Transverse colon (tissue), 4 donors: ENCODE measurements at regions not wholly inside any gene's neighbourhood (a gene's known extent, or its start where the extent isn't known, plus 50 kb on each side); places are given as distances from the start of the nearest gene placed in this dataset.
"Not testable (repeated sequence)": the region's sequence is repeated elsewhere in the genome, so short reads cannot be mapped to it uniquely, and the experiment has no call there.

Source experiments
- DNase-seq: peaks from one replicate; pipeline ENCODE4 v3.0.0-alpha.2; 2019
- H3K27ac ChIP-seq, 4 donors: fragments of 200-600 bp; sonication (generic); 2 replicates each; pipeline ENCODE4 v1.5.1; 2016 to 2018; ENCODE audit warnings: inconsistent platforms in 4 of 4
- H3K27me3 ChIP-seq: fragments of 200-600 bp; sonication (generic); 2 replicates; pipeline ENCODE4 v1.5.1; 2017; ENCODE audit warnings: inconsistent platforms
- H3K36me3 ChIP-seq, 4 donors: fragments of 200-600 bp; sonication (generic); 2 replicates each; pipeline ENCODE4 v1.5.1; 2017 to 2019; ENCODE audit warnings: inconsistent platforms in 4 of 4
- H3K4me1 ChIP-seq, 4 donors: fragments of 200-600 bp; sonication (generic); 2 replicates each; pipeline ENCODE4 v1.5.1; 2017 to 2020; ENCODE audit warnings: inconsistent platforms in 4 of 4
- H3K4me3 ChIP-seq, 4 donors: fragments of 200-600 bp; sonication (generic); 1 replicate in 1 of 4; 2 replicates in 3 of 4; pipeline versions ENCODE4 v1.5.1 to v1.6.1; 2017 to 2019; ENCODE audit warnings: inconsistent platforms in 4 of 4
- H3K9me3 ChIP-seq, 2 donors: fragments of 200-600 bp; sonication (generic); 2 replicates each; pipeline ENCODE4 v1.5.1; 2017 to 2019; ENCODE audit warnings: inconsistent platforms in 2 of 2
- EP300 ChIP-seq: sonication (generic); formaldehyde crosslinking; IDR thresholded peaks from one replicate; pipeline ENCODE4 v1.6.1; 2017; ENCODE audit warnings: antibody characterized with exemption, low read depth
- POLR2A ChIP-seq: fragments of 450-650 bp; IDR thresholded peaks from one replicate; pipeline ENCODE4 v1.6.1; 2016; ENCODE audit warnings: antibody characterized with exemption, mild to moderate bottlenecking, moderate library complexity
- POLR2AphosphoS5 ChIP-seq, 3 donors: sonication (generic); formaldehyde crosslinking; IDR thresholded peaks; one replicate each; pipeline ENCODE4 v1.6.1; 2016; ENCODE audit warnings: antibody characterized with exemption in 3 of 3
- WGBS, 2 donors: methylation state at CpG; one replicate each; pipeline ENCODE4 v1.1.5; 2018; ENCODE audit warnings: low coverage in 1 of 2; 5-methylcytosine and 5-hydroxymethylcytosine counted together
- in situ Hi-C, 4 donors: fragments of 200-750 bp; cut with MboI; loops; one replicate each; pipeline versions ENCODE4 v1.15.0 to v1.15.1; 2017; ENCODE audit warnings: low sequenced_read_pairs in 3 of 4, low pct_ligation_motif_present in 1 of 4, low pct_unique_long_range_greater_than_20kb in 1 of 4
- intact Hi-C: fragments of 100-400 bp; cut with DNase I; formaldehyde crosslinking; loops from one replicate; pipeline ENCODE4 v1.15.1; 2023; ENCODE audit warnings: low total_unique reads
- TF ChIP-seq, protein P1 (sequence below), 5 experiments: fragments of 200-600 bp in 3 of 5; fragments of 450-650 bp in 2 of 5; sonication (generic) in 3 of 5; IDR thresholded peaks; 1 replicate in 2 of 5; 2 replicates in 3 of 5; pipeline ENCODE4 v1.5.1; 2016 to 2017; ENCODE audit warnings: antibody characterized with exemption in 5 of 5, inconsistent platforms in 3 of 5, mild to moderate bottlenecking in 2 of 5, moderate library complexity in 1 of 5

DNA sequence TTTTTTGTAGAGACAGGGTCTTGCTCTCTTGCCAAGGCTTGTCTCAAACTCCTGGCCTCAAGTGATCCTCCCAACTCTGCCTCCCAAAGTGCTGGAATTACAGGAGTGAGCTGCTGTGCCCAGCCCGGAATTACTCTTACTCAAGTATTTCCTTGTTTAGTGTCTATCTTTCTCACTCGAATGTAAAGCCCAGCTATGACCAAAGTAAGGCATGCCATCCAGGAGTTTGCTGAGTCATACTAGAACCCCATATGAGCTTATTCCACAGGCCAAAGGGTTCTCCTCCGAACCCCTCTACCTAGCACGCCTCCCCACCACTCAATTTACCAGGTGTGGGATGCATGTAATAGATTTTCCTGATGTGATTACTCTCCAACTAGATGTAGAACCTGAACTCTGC lies 166.6 kb upstream of the AUTS2 start:
- Histone ChIP-seq H3K27ac (no peak overlapping the region), H3K9me3 (no peaks in the 10 kb centered on the region), H3K4me1 (peaks cover 0 to 17% (median 0%) of the 10 kb centered on the region in 4 donors), H3K27me3 (no peaks in the 10 kb centered on the region), H3K36me3 (no peaks in the 10 kb centered on the region), H3K4me3 (no peak overlapping the region)
- 79% methylated on average over 4 of the region's 4 CpGs; no CpG with 5 or more reads in 1 of the 2 donors for WGBS, 2 donors
- intact Hi-C loops: no loop called here
- no peak for DNase-seq
- in situ Hi-C loops: no loop called here
- TF ChIP-seq POLR2A: no peak
- TF ChIP-seq POLR2AphosphoS5 (IDR thresholded peaks at IDR 0.05): no peak
- TF ChIP-seq EP300: no peak
- TF ChIP-seq, protein P1, sequence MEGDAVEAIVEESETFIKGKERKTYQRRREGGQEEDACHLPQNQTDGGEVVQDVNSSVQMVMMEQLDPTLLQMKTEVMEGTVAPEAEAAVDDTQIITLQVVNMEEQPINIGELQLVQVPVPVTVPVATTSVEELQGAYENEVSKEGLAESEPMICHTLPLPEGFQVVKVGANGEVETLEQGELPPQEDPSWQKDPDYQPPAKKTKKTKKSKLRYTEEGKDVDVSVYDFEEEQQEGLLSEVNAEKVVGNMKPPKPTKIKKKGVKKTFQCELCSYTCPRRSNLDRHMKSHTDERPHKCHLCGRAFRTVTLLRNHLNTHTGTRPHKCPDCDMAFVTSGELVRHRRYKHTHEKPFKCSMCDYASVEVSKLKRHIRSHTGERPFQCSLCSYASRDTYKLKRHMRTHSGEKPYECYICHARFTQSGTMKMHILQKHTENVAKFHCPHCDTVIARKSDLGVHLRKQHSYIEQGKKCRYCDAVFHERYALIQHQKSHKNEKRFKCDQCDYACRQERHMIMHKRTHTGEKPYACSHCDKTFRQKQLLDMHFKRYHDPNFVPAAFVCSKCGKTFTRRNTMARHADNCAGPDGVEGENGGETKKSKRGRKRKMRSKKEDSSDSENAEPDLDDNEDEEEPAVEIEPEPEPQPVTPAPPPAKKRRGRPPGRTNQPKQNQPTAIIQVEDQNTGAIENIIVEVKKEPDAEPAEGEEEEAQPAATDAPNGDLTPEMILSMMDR (IDR thresholded peaks at IDR 0.05): no peak

DNA sequence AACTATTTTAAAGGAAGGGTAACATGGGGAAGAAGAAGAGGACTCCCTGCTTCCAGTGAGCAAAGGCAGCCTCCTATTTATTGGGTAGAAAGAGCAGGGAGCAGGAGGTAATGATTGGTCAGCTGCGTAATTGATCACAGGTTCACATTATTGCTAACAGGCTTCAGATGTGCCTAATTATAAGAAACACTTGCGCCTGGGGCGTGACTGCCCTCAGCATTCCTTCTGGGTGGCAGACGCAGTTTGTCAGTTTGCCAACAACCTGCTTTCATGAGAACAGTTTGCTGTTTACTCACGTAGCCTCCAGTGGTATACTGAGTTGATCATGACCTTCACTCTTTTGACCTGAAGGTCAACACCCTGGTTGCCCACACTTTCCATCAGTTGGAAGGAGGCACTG lies 166.0 kb upstream of the AUTS2 start:
- WGBS, 2 donors: 81 to 100% methylated on average over 1 to 5 of the region's 5 CpGs
- H3K27ac ChIP-seq, H3K9me3 ChIP-seq, H3K36me3 ChIP-seq, DNase-seq, in situ Hi-C loops, H3K4me3 ChIP-seq, H3K27me3 ChIP-seq, intact Hi-C loops: not testable (repeated sequence)
- H3K4me1 ChIP-seq: peaks cover 0 to 17% (median 0%) of the 10 kb centered on the region in 4 donors

DNA sequence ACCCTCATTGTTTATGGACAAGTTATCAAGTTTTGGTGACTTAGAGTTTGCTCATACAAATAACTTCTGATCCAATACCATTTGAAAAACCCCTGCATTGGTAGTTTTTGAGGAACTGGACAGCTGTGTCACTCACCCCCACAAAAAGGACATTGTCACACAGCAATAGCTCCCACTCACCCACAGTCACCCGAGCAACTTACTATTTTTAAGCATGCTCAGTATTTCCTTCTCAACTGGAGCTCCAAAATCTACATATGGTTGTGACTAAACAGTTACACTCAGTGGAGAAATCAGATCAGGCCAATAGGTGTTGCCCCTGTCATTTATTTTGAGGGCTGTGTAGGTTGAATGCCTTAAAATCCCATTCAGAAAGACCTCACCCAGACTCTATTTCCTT lies 165.2 kb upstream of the AUTS2 start:
- no peak for DNase-seq
- Histone ChIP-seq H3K4me1 (peaks cover 0 to 17% (median 0%) of the 10 kb centered on the region in 4 donors), H3K27me3 (no peaks in the 10 kb centered on the region), H3K9me3 (no peaks in the 10 kb centered on the region), H3K27ac (no peak overlapping the region), H3K4me3 (no peak overlapping the region), H3K36me3 (no peaks in the 10 kb centered on the region)
- intact Hi-C loops: no loop called here
- TF ChIP-seq POLR2A: no peak
- no peak for TF ChIP-seq POLR2AphosphoS5 (IDR thresholded peaks at IDR 0.05)
- TF ChIP-seq, protein P1 (IDR thresholded peaks at IDR 0.05): no peak
- no peak for TF ChIP-seq EP300
- in situ Hi-C loops: no loop called here
- 60 to 71% methylated on average over 1 of the region's 1 CpG for WGBS, 2 donors

DNA sequence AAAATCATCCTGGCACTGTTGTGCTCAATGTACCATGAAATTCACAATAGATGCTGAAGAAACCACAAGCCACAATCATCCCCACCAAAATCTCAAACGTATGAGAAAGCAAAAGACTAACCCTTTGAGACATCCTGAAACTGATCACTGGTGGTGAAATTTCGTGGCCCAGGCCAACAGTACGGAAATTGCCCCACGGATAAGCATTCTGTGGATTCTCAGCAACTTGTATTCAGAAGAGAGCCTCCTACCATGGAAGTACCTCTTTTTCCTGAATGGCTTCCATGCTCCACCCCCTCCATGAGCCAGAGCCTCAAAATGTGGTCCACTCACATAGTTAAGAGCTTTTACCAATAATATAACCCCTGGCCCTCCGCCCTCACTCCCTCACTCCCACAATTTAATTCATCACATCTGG lies 163.9 kb upstream of the AUTS2 start:
- TF ChIP-seq POLR2AphosphoS5 (IDR thresholded peaks at IDR 0.05) (no peak), POLR2A (no peak), EP300 (no peak)
- TF ChIP-seq, protein P1 (IDR thresholded peaks at IDR 0.05): no peak
- H3K27me3 ChIP-seq: no peaks in the 10 kb centered on the region
- in situ Hi-C loops (no loop called here), intact Hi-C loops (no loop called here)
- no peaks in the 10 kb centered on the region for H3K36me3 ChIP-seq
- no peak overlapping the region for H3K27ac ChIP-seq
- DNase-seq: no peak
- peaks cover 0 to 17% (median 2%) of the 10 kb centered on the region in 4 donors for H3K4me1 ChIP-seq
- WGBS, 2 donors: 77% methylated on average over 5 of the region's 5 CpGs; no CpG with 5 or more reads in 1 of the 2 donors
- H3K9me3 ChIP-seq: no peaks in the 10 kb centered on the region
- H3K4me3 ChIP-seq: no peak overlapping the region

DNA sequence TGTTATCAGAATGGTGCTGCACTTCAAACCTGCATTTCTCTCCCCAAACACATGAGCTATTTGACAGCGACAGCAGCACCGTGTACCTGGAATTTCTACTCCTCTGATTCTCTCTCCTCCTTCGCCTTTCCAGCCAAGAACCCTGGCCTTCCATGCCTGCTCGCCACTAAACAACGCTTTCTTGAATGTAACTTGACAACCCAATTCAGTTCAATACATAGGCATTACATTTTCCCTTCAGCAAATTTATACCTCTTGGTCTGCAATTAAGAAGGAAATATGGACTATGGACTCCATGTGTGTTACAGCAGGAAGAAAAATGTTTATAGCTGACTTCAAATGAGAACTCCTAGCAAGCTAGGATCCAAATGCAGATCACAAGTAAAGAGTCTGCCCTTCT lies 162.6 kb upstream of the AUTS2 start:
- 88% methylated on average over 5 of the region's 5 CpGs; no CpG with 5 or more reads in 1 of the 2 donors for WGBS, 2 donors
- no peak for DNase-seq

More for the DNA sequence above, 162.6 kb upstream of the AUTS2 start:
- Histone ChIP-seq H3K9me3 (no peaks in the 10 kb centered on the region), H3K4me3 (no peak overlapping the region), H3K27ac (no peak overlapping the region), H3K36me3 (no peaks in the 10 kb centered on the region), H3K4me1 (peaks cover 0 to 4% (median 2%) of the 10 kb centered on the region in 4 donors), H3K27me3 (no peaks in the 10 kb centered on the region)
- TF ChIP-seq POLR2A (no peak), EP300 (no peak), POLR2AphosphoS5 (IDR thresholded peaks at IDR 0.05) (no peak)
- TF ChIP-seq, protein P1 (IDR thresholded peaks at IDR 0.05): no peak
- in situ Hi-C loops: no loop called here
- intact Hi-C loops: no loop called here
